OCI-LY7 (cell line): ENCODE measurements at regions not wholly inside any gene's neighbourhood (a gene's known extent, or its start where the extent isn't known, plus 50 kb on each side); places are given as distances from the start of the nearest gene placed in this dataset.

ENCODE experiments used
- BruUV-seq: library from RNA; stranded (reverse); fragments of 400-500 nt; replicated peaks from 2 replicates; lab custom pipeline; 2021; lab: Mats Ljungman, UMichigan
- CTCF ChIA-PET: fragments of 300-600 bp; sonication (Branson Sonifier 250); formaldehyde crosslinking; loops from one replicate; lab custom pipeline; 2022; ENCODE audit warnings: antibody characterized with exemption; ENCODE audit not compliant: unreplicated experiment; lab: Charles Lee
- POLR2A ChIA-PET: fragments of 300-600 bp; sonication (Branson Sonifier 250); formaldehyde crosslinking; loops from one replicate; lab custom pipeline; 2022; ENCODE audit warnings: antibody characterized with exemption; lab: Charles Lee
- DNase-seq: peaks from one replicate; pipeline ENCODE4 v3.0.0-alpha.2; 2015; ENCODE audit warnings: low spot score
- H2AFZ ChIP-seq: fragments of 200-600 bp; sonication (generic), shearing (Covaris generic); 2 replicates; pipeline ENCODE4 v1.6.1; 2014; ENCODE audit warnings: mild to moderate bottlenecking, antibody characterized with exemption, low read length, moderate library complexity
- H3K27ac ChIP-seq: fragments of 200-600 bp; sonication (generic); 2 replicates; pipeline ENCODE4 v1.5.1; 2014; ENCODE audit warnings: mixed run types, low read depth, mild to moderate bottlenecking, moderate library complexity, low read length, inconsistent platforms; ENCODE audit not compliant: poor library complexity, severe bottlenecking
- H3K36me3 ChIP-seq: fragments of 200-600 bp; sonication (generic); 2 replicates; pipeline ENCODE4 v1.6.1; 2014; ENCODE audit warnings: mild to moderate bottlenecking, antibody characterized with exemption, low read length, moderate library complexity, mixed read lengths; ENCODE audit not compliant: insufficient read depth
- H3K4me1 ChIP-seq: fragments of 200-600 bp; sonication (generic); 2 replicates; pipeline ENCODE4 v1.5.1; 2014; ENCODE audit warnings: mild to moderate bottlenecking, low read length; ENCODE audit not compliant: insufficient read depth, poor library complexity, severe bottlenecking
- H3K4me2 ChIP-seq: fragments of 200-600 bp; sonication (generic); 2 replicates; pipeline ENCODE4 v1.6.1; 2014; ENCODE audit warnings: mild to moderate bottlenecking, low read length
- H3K4me3 ChIP-seq: fragments of 200-600 bp; sonication (generic); 2 replicates; pipeline ENCODE4 v1.5.1; 2014; ENCODE audit warnings: mild to moderate bottlenecking, low read depth, low read length; ENCODE audit not compliant: poor library complexity, severe bottlenecking
- H3K79me2 ChIP-seq: fragments of 200-600 bp; sonication (generic); 2 replicates; pipeline ENCODE4 v1.6.1; 2016; ENCODE audit warnings: low read depth, mild to moderate bottlenecking, low read length, moderate library complexity, mixed read lengths; ENCODE audit not compliant: insufficient read depth
- H3K9me2 ChIP-seq: fragments of 200-600 bp; sonication (generic); 2 replicates; pipeline ENCODE4 v1.6.1; 2016; ENCODE audit warnings: mild to moderate bottlenecking, low read length, mixed read lengths; ENCODE audit not compliant: insufficient read depth
- H3K9me3 ChIP-seq: fragments of 200-600 bp; sonication (generic); 2 replicates; pipeline ENCODE4 v1.6.1; 2014; ENCODE audit warnings: mild to moderate bottlenecking, mixed run types, low read length, mixed read lengths
- H4K20me1 ChIP-seq: fragments of 200-600 bp; sonication (generic); 2 replicates; pipeline ENCODE4 v1.6.1; 2014; ENCODE audit warnings: mild to moderate bottlenecking, antibody characterized with exemption, low read length, moderate library complexity, mixed read lengths; ENCODE audit not compliant: insufficient read depth
- EZH2phosphoT487 ChIP-seq: fragments of 200-600 bp; sonication (generic); IDR thresholded peaks from 2 replicates; pipeline ENCODE4 v1.6.1; 2018; ENCODE audit warnings: low read depth, borderline replicate concordance, mild to moderate bottlenecking, mixed run types, antibody characterized with exemption, low read length, moderate library complexity, mixed read lengths
- intact Hi-C: fragments of 100-400 bp; cut with micrococcal nuclease; formaldehyde crosslinking; loops from one replicate; pipeline ENCODE4 v1.10.0; 2022; ENCODE audit not compliant: unreplicated experiment
- TF ChIP-seq, protein P1 (sequence below): fragments of 200-600 bp; sonication (generic); conservative IDR thresholded peaks from 2 replicates; pipeline ENCODE4 v1.5.1; 2014; ENCODE audit warnings: mild to moderate bottlenecking, antibody characterized with exemption, low read length, moderate library complexity, mixed read lengths

DNA sequence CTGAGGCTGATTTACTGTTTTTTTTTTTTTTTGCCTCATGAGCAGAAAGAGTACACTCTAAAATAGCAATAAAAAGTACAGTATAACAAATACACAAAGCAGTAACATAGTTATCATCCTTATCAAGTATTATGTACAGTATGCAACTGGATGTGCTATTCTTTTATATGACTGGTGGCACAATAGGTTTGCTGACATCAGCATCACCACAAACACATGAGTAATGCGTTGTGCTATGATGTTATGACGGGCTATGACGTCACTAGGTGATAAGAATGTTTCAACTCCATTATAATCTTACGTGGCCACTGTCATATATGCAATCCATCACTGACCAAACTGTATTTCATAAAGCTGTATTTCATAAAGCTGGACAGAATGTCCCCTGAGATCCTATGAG lies 189.2 kb upstream of the GLI3 start:
- no peak overlapping the region for H2AFZ ChIP-seq
- H3K9me3 ChIP-seq, result no peaks in the 10 kb centered on the region
- no peak overlapping the region for H3K4me3 ChIP-seq
- no peaks in the 10 kb centered on the region for H4K20me1 ChIP-seq
- intact Hi-C loops, result no loop called here
- H3K4me2 ChIP-seq, result no peak overlapping the region
- no peak overlapping the region for H3K27ac ChIP-seq
- CTCF ChIA-PET, result no interaction called here
- POLR2A ChIA-PET, result interaction anchor here (0.6 kb wide), 1 partner anchor 146 kb away, joined by 4 read pairs; no protein-coding TSS in a partner anchor
- H3K36me3 ChIP-seq, result no peaks in the 10 kb centered on the region
- no peak for TF ChIP-seq EZH2phosphoT487
- TF ChIP-seq, protein P1, sequence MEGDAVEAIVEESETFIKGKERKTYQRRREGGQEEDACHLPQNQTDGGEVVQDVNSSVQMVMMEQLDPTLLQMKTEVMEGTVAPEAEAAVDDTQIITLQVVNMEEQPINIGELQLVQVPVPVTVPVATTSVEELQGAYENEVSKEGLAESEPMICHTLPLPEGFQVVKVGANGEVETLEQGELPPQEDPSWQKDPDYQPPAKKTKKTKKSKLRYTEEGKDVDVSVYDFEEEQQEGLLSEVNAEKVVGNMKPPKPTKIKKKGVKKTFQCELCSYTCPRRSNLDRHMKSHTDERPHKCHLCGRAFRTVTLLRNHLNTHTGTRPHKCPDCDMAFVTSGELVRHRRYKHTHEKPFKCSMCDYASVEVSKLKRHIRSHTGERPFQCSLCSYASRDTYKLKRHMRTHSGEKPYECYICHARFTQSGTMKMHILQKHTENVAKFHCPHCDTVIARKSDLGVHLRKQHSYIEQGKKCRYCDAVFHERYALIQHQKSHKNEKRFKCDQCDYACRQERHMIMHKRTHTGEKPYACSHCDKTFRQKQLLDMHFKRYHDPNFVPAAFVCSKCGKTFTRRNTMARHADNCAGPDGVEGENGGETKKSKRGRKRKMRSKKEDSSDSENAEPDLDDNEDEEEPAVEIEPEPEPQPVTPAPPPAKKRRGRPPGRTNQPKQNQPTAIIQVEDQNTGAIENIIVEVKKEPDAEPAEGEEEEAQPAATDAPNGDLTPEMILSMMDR, result no peak
- BruUV-seq, result no TSS peak
- no peaks in the 10 kb centered on the region for H3K79me2 ChIP-seq
- no peak for DNase-seq
- H3K9me2 ChIP-seq, result no peaks in the 10 kb centered on the region
- no peaks in the 10 kb centered on the region for H3K4me1 ChIP-seq

- Histone ChIP-seq H4K20me1 (no peaks in the 10 kb centered on the region), H3K4me2 (no peak overlapping the region), H3K9me2 (no peaks in the 10 kb centered on the region), H3K4me1 (no peaks in the 10 kb centered on the region), H3K27ac (no peak overlapping the region), H3K4me3 (no peak overlapping the region), H3K36me3 (no peaks in the 10 kb centered on the region), H3K79me2 (no peaks in the 10 kb centered on the region), H2AFZ (no peak overlapping the region), H3K9me3 (no peaks in the 10 kb centered on the region)
- no peak for DNase-seq
- ChIA-PET POLR2A (interaction anchor here (0.6 kb wide), 1 partner anchor 755 kb away, joined by 3 read pairs; no protein-coding TSS in a partner anchor), CTCF (no interaction called here)
- intact Hi-C loops, result no loop called here
- TF ChIP-seq EZH2phosphoT487, result no peak
- no TSS peak for BruUV-seq
Measured at GRCh38 chr7:42414941-42415505, 178.0 kb upstream of the GLI3 start.

- Histone ChIP-seq H3K36me3 (no peaks in the 10 kb centered on the region), H3K4me3 (no peak overlapping the region), H3K9me2 (no peaks in the 10 kb centered on the region), H3K4me2 (no peak overlapping the region), H4K20me1 (no peaks in the 10 kb centered on the region), H2AFZ (no peak overlapping the region), H3K4me1 (no peaks in the 10 kb centered on the region), H3K9me3 (no peaks in the 10 kb centered on the region), H3K27ac (no peak overlapping the region), H3K79me2 (no peaks in the 10 kb centered on the region)
- no TSS peak for BruUV-seq
- no peak for DNase-seq
- TF ChIP-seq, protein P1, result no peak
- TF ChIP-seq EZH2phosphoT487, result no peak
- CTCF ChIA-PET, result no interaction called here
- intact Hi-C loops, result no loop called here
- POLR2A ChIA-PET, result interaction anchor here (0.5 to 0.9 kb wide), 2 partner anchors 13 to 402 kb away, joined by 3 to 6 read pairs; no protein-coding TSS in a partner anchor
Measured at GRCh38 chr7:42414028-42414427, 177.0 kb upstream of the GLI3 start.
